RWPE1 (cell line): ENCODE measurements at regions not wholly inside any gene's neighbourhood (a gene's known extent, or its start where the extent isn't known, plus 50 kb on each side); places are given as distances from the start of the nearest gene placed in this dataset.

Source experiments
- CTCF ChIA-PET: fragments of 350-600 bp; sonication (Branson Sonifier 250); formaldehyde crosslinking; extraction: SDS; loops from one replicate; lab custom pipeline; 2021; lab: Yijun Ruan, JAX
- POLR2A ChIA-PET: fragments of 400-600 bp; formaldehyde crosslinking; extraction: SDS; loops from one replicate; lab custom pipeline; 2020; ENCODE audit warnings: antibody characterized with exemption; ENCODE audit not compliant: low non-redundant PET; lab: Yijun Ruan, JAX
- DNase-seq: peaks from one replicate; pipeline ENCODE4 v3.0.0; 2012; ENCODE audit warnings: low spot score
- H3K27ac ChIP-seq: fragments of 450-650 bp; 2 replicates; pipeline ENCODE4 v1.5.1; 2017
- CTCF ChIP-seq: fragments of 450-650 bp; conservative IDR thresholded peaks from 2 replicates; pipeline ENCODE4 v1.5.1; 2017; ENCODE audit warnings: low read depth, mild to moderate bottlenecking

GRCh38 chr9:89815061-89815902 is 210.5 kb downstream of the GADD45G start:
- no peak overlapping the region for H3K27ac ChIP-seq
- no peak for TF ChIP-seq CTCF
- ChIA-PET CTCF (interaction anchor here (0.9 kb wide), 1 partner anchor 9 kb away, joined by 4 read pairs; no protein-coding TSS in a partner anchor), POLR2A (no interaction called here)
- no peak for DNase-seq

GRCh38 chr9:89815903-89816573 is 211.2 kb downstream of the GADD45G start:
- TF ChIP-seq CTCF = no peak
- no peak for DNase-seq
- H3K27ac ChIP-seq = no peak overlapping the region
- ChIA-PET CTCF (interaction anchor here (0.9 kb wide), 1 partner anchor 8 kb away, joined by 4 read pairs; no protein-coding TSS in a partner anchor), POLR2A (no interaction called here)

GRCh38 chr9:89817151-89817950 is 212.5 kb downstream of the GADD45G start:
- CTCF ChIA-PET = interaction anchor here (0.6 to 1.0 kb wide), 2 partner anchors 31 to 127 kb away, joined by 3 read pairs; no protein-coding TSS in a partner anchor
- H3K27ac ChIP-seq = no peak overlapping the region

GRCh38 chr9:89820337-89820736 is 215.5 kb downstream of the GADD45G start:
- H3K27ac ChIP-seq = no peak overlapping the region
- DNase-seq = no peak
- ChIA-PET CTCF (no interaction called here), POLR2A (no interaction called here)
- TF ChIP-seq CTCF = no peak

More at GRCh38 chr9:89817151-89817950, 212.5 kb downstream of the GADD45G start:
- no peak for TF ChIP-seq CTCF
- DNase-seq = no peak
- POLR2A ChIA-PET = no interaction called here

- ChIA-PET POLR2A (no interaction called here), CTCF (no interaction called here)
- no peak for TF ChIP-seq CTCF
- DNase-seq = no peak
- no peak overlapping the region for H3K27ac ChIP-seq
Observed at GRCh38 chr9:89821081-89821480, 216.3 kb downstream of the GADD45G start.

GRCh38 chr9:89822996-89823395 is 218.2 kb downstream of the GADD45G start:
- TF ChIP-seq CTCF = no peak
- DNase-seq = no peak
- ChIA-PET POLR2A (no interaction called here), CTCF (no interaction called here)
- H3K27ac ChIP-seq = no peak overlapping the region
